PFSK-1 (cell line): ENCODE measurements at regions not wholly inside any gene's neighbourhood (a gene's known extent, or its start where the extent isn't known, plus 50 kb on each side); places are given as distances from the start of the nearest gene placed in this dataset.

Experiments used
- FOXP2 ChIP-seq: optimal IDR thresholded peaks from 2 replicates; pipeline ENCODE3; 2011; ENCODE audit warnings: borderline replicate concordance, control low read depth, inconsistent platforms; ENCODE audit not compliant: insufficient read depth; ENCODE audit errors: extremely low read length, extremely low read depth
- POLR2AphosphoS5 ChIP-seq: IDR thresholded peaks from 2 replicates; pipeline ENCODE4 v1.6.1; 2012; ENCODE audit warnings: low read depth, mild to moderate bottlenecking, control low read depth, low read length, moderate library complexity
- SIN3A ChIP-seq: IDR thresholded peaks from 2 replicates; pipeline ENCODE4 v1.6.1; 2012; ENCODE audit warnings: mild to moderate bottlenecking, low read length, moderate library complexity, borderline replicate concordance; ENCODE audit not compliant: insufficient read depth
- TAF1 ChIP-seq: IDR thresholded peaks from 2 replicates; pipeline ENCODE4 v1.6.1; 2012; ENCODE audit warnings: low read length, control low read depth, borderline replicate concordance; ENCODE audit not compliant: insufficient read depth
- TF ChIP-seq, protein P1 (sequence below), 2 experiments: IDR thresholded peaks; 2 replicates each; pipeline versions ENCODE4 v1.6.1 to v1.8.0; 2011 to 2012; ENCODE audit warnings: low read depth in 2 of 2, low read length in 2 of 2, control low read depth in 1 of 2, inconsistent platforms in 1 of 2, mild to moderate bottlenecking in 1 of 2, moderate library complexity in 1 of 2; ENCODE audit not compliant: insufficient read depth in 1 of 2

GRCh38 chr2:128784626-128785306, 466.1 kb upstream of the HS6ST1 start:
- TF ChIP-seq TAF1 (no peak), FOXP2 (no peak), POLR2AphosphoS5 (no peak), SIN3A (no peak)
- TF ChIP-seq, protein P1, sequence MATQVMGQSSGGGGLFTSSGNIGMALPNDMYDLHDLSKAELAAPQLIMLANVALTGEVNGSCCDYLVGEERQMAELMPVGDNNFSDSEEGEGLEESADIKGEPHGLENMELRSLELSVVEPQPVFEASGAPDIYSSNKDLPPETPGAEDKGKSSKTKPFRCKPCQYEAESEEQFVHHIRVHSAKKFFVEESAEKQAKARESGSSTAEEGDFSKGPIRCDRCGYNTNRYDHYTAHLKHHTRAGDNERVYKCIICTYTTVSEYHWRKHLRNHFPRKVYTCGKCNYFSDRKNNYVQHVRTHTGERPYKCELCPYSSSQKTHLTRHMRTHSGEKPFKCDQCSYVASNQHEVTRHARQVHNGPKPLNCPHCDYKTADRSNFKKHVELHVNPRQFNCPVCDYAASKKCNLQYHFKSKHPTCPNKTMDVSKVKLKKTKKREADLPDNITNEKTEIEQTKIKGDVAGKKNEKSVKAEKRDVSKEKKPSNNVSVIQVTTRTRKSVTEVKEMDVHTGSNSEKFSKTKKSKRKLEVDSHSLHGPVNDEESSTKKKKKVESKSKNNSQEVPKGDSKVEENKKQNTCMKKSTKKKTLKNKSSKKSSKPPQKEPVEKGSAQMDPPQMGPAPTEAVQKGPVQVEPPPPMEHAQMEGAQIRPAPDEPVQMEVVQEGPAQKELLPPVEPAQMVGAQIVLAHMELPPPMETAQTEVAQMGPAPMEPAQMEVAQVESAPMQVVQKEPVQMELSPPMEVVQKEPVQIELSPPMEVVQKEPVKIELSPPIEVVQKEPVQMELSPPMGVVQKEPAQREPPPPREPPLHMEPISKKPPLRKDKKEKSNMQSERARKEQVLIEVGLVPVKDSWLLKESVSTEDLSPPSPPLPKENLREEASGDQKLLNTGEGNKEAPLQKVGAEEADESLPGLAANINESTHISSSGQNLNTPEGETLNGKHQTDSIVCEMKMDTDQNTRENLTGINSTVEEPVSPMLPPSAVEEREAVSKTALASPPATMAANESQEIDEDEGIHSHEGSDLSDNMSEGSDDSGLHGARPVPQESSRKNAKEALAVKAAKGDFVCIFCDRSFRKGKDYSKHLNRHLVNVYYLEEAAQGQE (IDR thresholded peaks at IDR 0.05; ENCODE audit: insufficient read depth in 1 of 2, low read depth in 2 of 2, low read length in 2 of 2): no peak

- TF ChIP-seq FOXP2: no peak
- TF ChIP-seq POLR2AphosphoS5: no peak
- no peak for TF ChIP-seq SIN3A
- TF ChIP-seq, protein P1 (IDR thresholded peaks at IDR 0.05; ENCODE audit: insufficient read depth in 1 of 2, low read depth in 2 of 2, low read length in 2 of 2): no peak
- TF ChIP-seq TAF1: no peak
Measured at GRCh38 chr2:128786316-128786715, 467.6 kb upstream of the HS6ST1 start.

GRCh38 chr2:128786741-128787478, 468.2 kb upstream of the HS6ST1 start:
- TF ChIP-seq SIN3A: no peak

DNA sequence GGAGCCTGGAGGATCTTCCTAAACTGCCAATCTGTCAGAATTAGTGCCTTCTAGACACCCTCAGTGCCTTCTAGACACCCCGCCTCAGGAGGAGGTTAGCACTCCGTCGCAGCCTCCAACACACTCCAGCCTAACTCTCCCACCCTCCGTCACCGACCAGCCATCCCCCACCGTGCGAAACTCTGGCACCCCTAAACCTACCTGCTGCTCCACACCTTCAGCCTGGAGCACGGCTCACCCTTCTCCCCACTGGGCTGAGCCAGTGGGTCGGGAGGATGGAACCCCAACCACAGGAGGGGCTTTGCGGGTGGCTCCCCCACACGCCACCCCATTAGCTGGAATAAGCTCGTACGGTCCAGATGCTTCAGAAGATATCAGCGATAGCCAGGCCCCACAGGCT, 468.9 kb upstream of the HS6ST1 start:
- TF ChIP-seq SIN3A: no peak
- no peak for TF ChIP-seq POLR2AphosphoS5
- TF ChIP-seq, protein P1 (IDR thresholded peaks at IDR 0.05; ENCODE audit: insufficient read depth in 1 of 2, low read depth in 2 of 2, low read length in 2 of 2): no peak
- no peak for TF ChIP-seq FOXP2
- TF ChIP-seq TAF1: no peak

DNA sequence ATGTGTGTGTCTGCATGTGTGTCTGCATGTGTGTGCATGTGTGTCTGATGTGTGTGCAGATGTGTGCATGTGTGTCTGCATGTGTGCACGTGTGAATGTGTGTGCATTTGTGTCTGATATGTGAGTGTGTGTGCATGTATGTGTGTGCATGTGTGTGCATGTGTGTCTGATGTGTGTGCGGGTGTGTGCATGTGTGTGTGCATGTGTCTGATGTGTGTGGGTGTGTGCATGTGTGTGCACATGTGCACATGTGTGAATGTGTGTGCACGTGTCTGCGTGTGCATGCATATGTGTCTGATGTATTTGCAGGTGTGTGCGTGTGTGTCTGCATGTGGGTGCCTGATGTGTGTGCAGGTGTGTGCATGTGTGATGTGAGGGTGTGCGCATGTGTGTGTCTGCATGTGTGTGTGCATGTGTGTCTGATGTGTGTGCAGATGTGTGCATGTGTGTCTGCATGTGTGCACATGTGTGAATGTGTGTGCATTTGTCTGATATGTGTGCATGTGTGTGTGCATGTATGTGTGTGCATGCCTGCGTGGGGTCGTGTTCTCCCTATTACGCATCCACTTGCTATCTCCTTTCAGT, 470.1 kb upstream of the HS6ST1 start:
- TF ChIP-seq TAF1: no peak
- no peak for TF ChIP-seq POLR2AphosphoS5
- TF ChIP-seq SIN3A: no peak

DNA sequence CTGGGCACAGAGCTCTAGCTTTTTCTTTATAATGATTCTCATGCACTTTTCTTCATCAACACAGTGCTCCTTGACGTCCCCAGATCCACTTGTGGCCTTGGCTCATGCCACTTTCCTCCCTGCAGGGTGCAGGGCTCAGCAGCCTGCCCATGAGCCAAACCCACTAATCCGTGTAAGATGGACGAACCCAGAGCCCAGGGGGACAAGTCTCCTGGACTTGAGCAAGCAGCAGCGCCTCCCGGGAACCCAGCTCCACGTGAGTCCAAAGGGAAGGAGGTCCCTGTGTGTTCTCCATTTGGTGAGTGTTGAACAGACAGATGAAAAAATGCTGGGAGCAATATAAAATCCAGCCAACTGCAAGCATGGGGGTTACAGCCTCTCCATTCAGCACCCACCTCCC, 470.6 kb upstream of the HS6ST1 start:
- TF ChIP-seq SIN3A (no peak), TAF1 (no peak), POLR2AphosphoS5 (no peak)
- TF ChIP-seq, protein P1 (IDR thresholded peaks at IDR 0.05; ENCODE audit: insufficient read depth in 1 of 2, low read depth in 2 of 2, low read length in 2 of 2): no peak
